HG02588 (cell line): ENCODE measurements at regions not wholly inside any gene's neighbourhood (a gene's known extent, or its start where the extent isn't known, plus 50 kb on each side); places are given as distances from the start of the nearest gene placed in this dataset.
"Not testable (repeated sequence)": the region's sequence is repeated elsewhere in the genome, so short reads cannot be mapped to it uniquely, and the experiment has no call there.

ENCODE experiments used
- ATAC-seq: cut with Tn5 transposase; IDR thresholded peaks from one replicate; pipeline ENCODE4 v1.9.1; 2021; ENCODE audit warnings: mild to moderate bottlenecking, moderate library complexity; ENCODE audit not compliant: unreplicated experiment

DNA sequence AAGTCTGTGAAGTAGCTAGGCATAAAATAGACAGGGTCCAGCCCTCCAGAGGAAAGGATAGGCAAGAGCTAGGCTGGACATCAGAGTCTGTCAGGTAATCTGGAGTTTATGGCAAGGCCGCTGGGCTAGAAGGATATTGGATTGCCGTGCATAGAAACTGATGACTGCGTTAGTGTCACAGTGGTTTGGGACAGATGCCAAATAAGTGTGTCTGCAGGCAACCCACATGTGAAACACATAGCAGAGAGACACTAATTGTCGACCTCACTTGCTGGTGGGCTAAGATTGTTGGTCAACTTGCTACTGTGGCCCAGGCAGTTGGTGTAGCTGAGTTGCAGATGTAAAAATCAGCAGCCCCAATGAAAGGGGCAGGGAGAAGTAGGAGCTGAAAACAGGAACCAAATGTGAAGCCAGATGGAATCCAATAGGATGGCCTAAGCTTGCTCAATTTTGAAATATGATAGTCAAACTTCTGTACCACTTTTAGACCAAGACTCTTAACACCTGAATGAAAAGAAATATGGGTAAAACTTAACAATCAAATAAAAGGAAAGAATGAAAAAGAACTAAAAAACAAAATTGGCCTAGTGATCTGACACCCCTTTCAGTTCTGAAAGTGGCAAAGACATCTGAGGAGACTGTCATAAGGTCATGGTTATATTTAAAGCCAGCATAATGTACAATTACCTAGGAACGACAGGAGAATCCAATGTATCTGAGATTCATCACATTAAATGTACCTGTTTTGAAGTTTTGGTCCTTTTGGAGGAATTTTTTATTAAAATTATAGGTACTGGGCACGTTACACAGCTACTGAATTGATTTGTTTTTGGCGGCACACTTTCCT lies 243.3 kb upstream of the ACTBL2 start:
- ATAC-seq: no peak

GRCh38 chr5:57724836-57725235 lies 242.2 kb upstream of the ACTBL2 start:
- ATAC-seq: no peak

DNA sequence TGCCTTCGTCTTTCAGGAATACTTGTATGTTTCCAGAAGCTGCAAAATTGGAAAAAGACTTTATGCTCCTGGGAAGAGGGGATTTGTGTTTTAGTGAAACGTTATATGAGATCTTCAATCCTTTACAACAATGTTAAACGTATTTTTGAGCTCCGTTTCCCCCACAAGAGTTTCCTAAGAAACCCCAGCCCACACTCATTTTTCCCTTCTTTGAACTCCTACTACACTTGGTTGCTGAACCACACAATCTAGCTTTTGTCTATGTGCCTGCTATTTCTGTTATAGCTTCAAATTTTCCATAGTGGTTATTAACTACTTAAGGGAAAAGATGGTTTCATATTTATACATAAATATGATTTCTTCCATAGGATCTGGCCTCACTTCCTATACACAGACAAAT lies 238.6 kb upstream of the ACTBL2 start:
- no peak for ATAC-seq

GRCh38 chr5:57720656-57721055 lies 238.0 kb upstream of the ACTBL2 start:
- ATAC-seq: no peak

- ATAC-seq: no peak
Measured at GRCh38 chr5:57719216-57719615, 236.6 kb upstream of the ACTBL2 start.

DNA sequence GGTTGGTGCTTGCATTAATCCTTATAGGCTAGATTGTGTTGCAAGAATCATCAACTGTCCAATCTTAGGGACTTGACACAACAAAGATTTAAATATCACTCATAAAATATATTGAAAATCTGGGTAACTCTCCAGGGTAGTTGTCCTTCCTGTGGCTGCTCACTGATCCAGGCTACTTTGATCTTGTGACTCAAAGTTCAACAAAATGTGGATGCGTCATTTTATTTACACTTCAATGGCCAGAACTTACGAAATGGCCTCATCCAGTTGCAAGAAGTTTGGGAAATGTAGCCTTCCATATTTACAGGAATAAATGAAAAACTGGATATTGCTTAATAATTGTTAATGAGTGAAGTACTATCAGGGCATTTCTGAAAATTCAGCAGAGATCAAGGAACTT lies 235.5 kb upstream of the ACTBL2 start:
- no peak for ATAC-seq

- ATAC-seq: no peak
Measured at GRCh38 chr5:57717555-57717954, 234.9 kb upstream of the ACTBL2 start.

- ATAC-seq: no peak
Measured at GRCh38 chr5:57716661-57717060, 234.1 kb upstream of the ACTBL2 start.

- ATAC-seq: no peak
Measured at GRCh38 chr5:57715296-57715695, 232.7 kb upstream of the ACTBL2 start.

GRCh38 chr5:57713535-57713934 lies 230.9 kb upstream of the ACTBL2 start:
- not testable (repeated sequence) for ATAC-seq

- no peak for ATAC-seq
Measured at GRCh38 chr5:57711946-57712345, 229.3 kb upstream of the ACTBL2 start.

DNA sequence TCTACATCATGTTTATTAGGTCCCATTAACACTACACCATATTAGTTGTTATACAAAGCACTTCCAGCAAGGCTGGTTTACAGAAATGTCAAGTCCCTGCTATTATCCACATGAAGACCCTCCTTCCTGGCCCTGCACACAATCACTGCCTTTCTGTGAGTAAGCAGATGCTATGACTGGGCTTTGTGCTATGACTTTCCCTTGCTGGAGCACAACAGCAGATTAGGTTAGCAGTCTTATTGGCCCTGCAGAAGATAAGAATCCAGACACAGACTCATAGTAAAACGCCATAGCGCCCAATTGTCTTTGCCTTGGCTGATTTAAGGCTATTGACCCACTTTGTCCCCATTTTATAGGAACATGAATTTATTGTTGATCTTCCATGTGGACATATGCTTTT lies 228.9 kb upstream of the ACTBL2 start:
- ATAC-seq: no peak

DNA sequence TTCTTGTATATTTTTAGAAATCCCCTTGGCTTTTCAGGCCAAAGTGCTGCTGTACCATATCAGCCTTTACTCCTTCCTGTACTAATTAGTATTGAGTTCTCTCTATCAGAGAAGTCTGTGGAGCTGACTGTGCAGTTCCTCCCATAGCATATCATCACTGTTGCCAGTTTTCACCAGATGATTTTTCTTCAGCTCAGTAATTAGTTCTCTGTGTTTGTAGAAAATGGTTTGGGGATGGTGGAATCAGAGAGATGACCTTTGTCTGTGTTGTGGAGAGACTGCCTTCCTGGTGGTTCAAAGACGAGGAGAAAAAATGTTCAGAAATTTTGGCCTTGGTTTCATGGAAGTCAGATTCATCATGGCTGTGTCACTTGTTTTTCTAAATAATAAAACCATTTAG lies 227.5 kb upstream of the ACTBL2 start:
- ATAC-seq: no peak

- ATAC-seq: no peak
Measured at GRCh38 chr5:57705769-57706168, 223.2 kb upstream of the ACTBL2 start.

DNA sequence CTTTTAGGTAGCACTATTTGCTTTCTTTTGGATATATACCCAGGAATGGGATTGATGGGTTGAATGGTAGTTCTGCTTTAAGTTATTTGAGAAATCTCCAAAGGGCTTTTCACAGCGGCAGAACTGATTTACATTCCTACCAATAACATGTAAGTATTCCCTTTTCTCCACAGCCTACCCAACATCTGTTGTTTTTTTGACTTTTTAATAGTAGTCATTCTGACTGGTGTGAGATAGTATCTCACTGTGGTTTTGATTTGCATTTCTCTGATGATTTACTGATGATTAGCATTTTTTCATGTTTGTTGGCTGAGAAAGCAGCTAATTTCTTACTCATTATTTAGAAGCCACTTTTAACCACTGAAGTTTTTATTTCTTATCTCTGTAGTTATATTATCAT lies 221.1 kb upstream of the ACTBL2 start:
- no peak for ATAC-seq

DNA sequence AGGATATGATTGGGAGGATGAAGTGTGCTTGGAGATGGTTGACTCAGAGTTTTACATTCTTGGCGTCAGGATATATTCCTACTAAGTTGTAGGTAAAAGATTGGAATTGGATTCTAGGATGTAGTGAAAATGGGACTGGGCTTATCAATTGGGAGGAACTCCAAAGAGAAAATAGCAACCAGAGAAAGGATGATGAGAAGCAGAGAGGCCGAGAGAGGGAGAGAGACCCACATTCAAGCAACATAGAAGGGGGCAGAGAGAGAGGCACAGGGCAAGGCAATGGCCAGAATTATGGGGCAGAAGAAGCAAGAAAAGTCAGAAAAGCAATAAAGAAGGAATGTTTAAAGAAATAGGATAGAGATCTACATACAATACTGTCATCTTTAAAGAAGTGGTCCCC lies 217.9 kb upstream of the ACTBL2 start:
- ATAC-seq: no peak

GRCh38 chr5:57700072-57700471 lies 217.5 kb upstream of the ACTBL2 start:
- no peak for ATAC-seq

DNA sequence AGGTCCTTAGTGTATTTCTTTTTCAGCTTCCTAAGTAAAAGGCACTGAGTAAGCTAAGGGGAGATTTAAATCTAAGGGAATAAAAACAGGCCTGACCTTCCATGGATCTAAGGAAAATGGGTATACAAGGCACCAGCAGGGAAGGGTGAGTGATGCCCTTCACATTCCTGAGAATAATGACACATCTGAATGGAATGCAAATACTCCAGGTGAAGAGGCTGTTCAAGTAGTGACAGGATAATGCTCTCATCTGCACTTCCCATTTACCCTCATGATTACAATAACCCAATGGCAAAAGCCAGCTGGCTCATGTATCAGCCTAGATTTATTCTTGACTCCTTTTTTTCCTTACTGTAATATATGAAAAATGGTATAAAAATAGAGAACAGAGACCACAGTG lies 216.2 kb upstream of the ACTBL2 start:
- no peak for ATAC-seq

DNA sequence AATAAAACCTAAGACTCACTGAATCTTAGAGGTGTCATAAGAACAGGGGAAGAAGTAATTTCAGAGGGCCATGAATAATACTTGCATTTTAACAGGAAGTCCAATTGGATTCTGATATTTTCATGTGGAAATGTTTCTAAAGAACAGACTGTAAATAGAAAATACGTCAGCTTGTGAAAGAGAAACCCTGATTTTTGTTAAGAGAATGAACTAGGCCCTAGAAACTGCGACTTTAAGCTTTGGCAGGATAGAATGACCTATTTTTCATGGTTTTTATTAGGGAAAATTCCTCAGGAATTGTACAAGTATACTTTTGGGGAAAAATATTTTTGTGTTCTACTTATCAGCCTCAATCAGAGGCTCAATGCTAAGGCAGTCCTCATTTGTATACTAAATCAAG lies 215.5 kb upstream of the ACTBL2 start:
- ATAC-seq: no peak

DNA sequence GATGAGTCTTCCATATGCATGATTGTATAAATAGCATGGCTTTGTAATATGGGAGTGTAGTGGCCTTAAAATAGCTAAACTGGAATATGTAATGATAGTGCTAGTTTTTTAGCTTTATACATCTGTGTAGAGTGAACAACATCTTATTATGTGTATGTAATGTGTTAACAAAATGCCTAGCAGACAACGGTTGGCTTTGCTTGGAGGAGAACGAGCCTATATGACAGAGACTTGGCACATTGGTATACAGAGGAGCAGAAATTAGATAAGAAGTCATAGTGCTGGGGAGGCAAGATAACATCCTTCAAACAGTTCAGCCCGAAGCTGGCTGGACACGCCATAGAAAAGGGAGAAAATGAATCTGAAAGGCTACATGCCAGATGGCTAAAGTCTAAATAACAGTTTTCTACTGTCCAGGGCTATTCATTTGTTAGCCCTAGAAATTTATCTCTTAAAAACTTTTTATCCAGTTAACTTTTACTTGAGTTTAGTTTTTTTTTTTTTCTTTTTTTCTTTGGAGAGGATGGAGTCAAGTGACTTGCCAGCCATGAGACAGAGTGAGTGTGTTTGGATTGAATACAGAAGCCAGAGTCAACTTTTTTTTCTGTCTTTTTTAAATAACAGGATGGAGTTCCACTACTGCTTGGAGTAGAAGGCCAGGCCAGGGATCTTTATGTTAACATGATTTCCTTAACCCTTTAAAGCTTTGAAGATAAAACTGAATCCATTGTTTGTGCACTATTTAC lies 214.4 kb upstream of the ACTBL2 start:
- no peak for ATAC-seq

DNA sequence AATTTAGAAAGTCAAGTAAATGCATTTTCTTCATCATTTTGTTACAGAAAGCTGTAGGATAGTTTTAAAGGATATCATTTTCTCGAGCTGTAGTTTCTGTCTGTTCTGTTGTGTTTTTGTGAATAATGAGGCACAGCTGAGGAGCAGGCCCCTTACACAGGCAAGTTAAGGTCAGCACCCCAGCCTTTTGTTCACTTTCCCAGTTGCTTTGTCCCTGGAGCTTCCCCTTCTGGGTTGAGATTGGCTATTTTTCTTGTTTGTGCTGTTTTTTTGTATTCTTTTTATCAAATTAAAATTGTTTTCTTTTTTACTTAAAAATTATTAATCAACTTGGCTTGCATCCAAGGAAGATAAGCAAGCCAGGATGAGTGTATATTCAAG lies 213.8 kb upstream of the ACTBL2 start:
- no peak for ATAC-seq

- ATAC-seq: no peak
Measured at GRCh38 chr5:57695706-57696388, 213.2 kb upstream of the ACTBL2 start.
